H7 (cell line): ENCODE measurements at regions not wholly inside any gene's neighbourhood (a gene's known extent, or its start where the extent isn't known, plus 50 kb on each side); places are given as distances from the start of the nearest gene placed in this dataset.

Source experiments
- DNase-seq: peaks from one replicate; pipeline ENCODE4 v3.0.0; 2012
- H3K27me3 ChIP-seq: 2 replicates; pipeline ENCODE4 v1.6.0; 2011; ENCODE audit warnings: mild to moderate bottlenecking, low read length; ENCODE audit not compliant: control insufficient read depth, insufficient read depth
- H3K36me3 ChIP-seq: replicated peaks from 2 replicates; pipeline ENCODE4 v1.5.1; 2011; ENCODE audit warnings: low read length; ENCODE audit not compliant: control insufficient read depth, insufficient read depth
- H3K4me3 ChIP-seq: 2 replicates; pipeline ENCODE4 v1.5.1; 2011; ENCODE audit warnings: low read depth, mild to moderate bottlenecking, control low read depth, low read length, moderate library complexity; ENCODE audit not compliant: insufficient read depth

GRCh38 chr22:22422629-22423112 is 85.9 kb downstream of the ZNF280B start:
- H3K27me3 ChIP-seq: peaks cover 95% of the 10 kb centered on the region

GRCh38 chr22:22423681-22424080 is 84.9 kb downstream of the ZNF280B start:
- H3K27me3 ChIP-seq: peaks cover 96% of the 10 kb centered on the region
- no peaks in the 10 kb centered on the region for H3K36me3 ChIP-seq
- no peak overlapping the region for H3K4me3 ChIP-seq
- no peak for DNase-seq

More at GRCh38 chr22:22422629-22423112, 85.9 kb downstream of the ZNF280B start:
- DNase-seq: peak; percentile 63
- Histone ChIP-seq H3K36me3 (no peaks in the 10 kb centered on the region), H3K4me3 (no peak overlapping the region)

- H3K27me3 ChIP-seq: peaks cover 96% of the 10 kb centered on the region
- H3K36me3 ChIP-seq: no peaks in the 10 kb centered on the region
- H3K4me3 ChIP-seq: no peak overlapping the region
- DNase-seq: no peak
Measured at GRCh38 chr22:22424210-22424800, 84.2 kb downstream of the ZNF280B start.

- H3K27me3 ChIP-seq: peaks cover 96% of the 10 kb centered on the region
- DNase-seq: no peak
- H3K36me3 ChIP-seq: no peaks in the 10 kb centered on the region
- H3K4me3 ChIP-seq: no peak overlapping the region
Measured at GRCh38 chr22:22424956-22425355, 83.6 kb downstream of the ZNF280B start.

GRCh38 chr22:22425356-22425755 is 83.2 kb downstream of the ZNF280B start:
- Histone ChIP-seq H3K4me3 (no peak overlapping the region), H3K36me3 (no peaks in the 10 kb centered on the region), H3K27me3 (peaks cover 96% of the 10 kb centered on the region)
- DNase-seq: no peak

GRCh38 chr22:22425783-22426624 is 82.5 kb downstream of the ZNF280B start:
- Histone ChIP-seq H3K27me3 (peaks cover 96% of the 10 kb centered on the region), H3K36me3 (no peaks in the 10 kb centered on the region), H3K4me3 (no peak overlapping the region)
- no peak for DNase-seq

- Histone ChIP-seq H3K4me3 (no peak overlapping the region), H3K27me3 (peaks cover 94% of the 10 kb centered on the region), H3K36me3 (no peaks in the 10 kb centered on the region)
- no peak for DNase-seq
Measured at GRCh38 chr22:22427542-22428065, 80.9 kb downstream of the ZNF280B start.

- Histone ChIP-seq H3K4me3 (no peak overlapping the region), H3K36me3 (no peaks in the 10 kb centered on the region), H3K27me3 (peaks cover 92% of the 10 kb centered on the region)
- no peak for DNase-seq
Measured at GRCh38 chr22:22428222-22429098, 80.1 kb downstream of the ZNF280B start.

GRCh38 chr22:22429369-22430108 is 79.0 kb downstream of the ZNF280B start:
- no peak for DNase-seq
- H3K4me3 ChIP-seq: no peak overlapping the region
- H3K27me3 ChIP-seq: peaks cover 93% of the 10 kb centered on the region
- no peaks in the 10 kb centered on the region for H3K36me3 ChIP-seq

- DNase-seq: no peak
- H3K4me3 ChIP-seq: no peak overlapping the region
- H3K36me3 ChIP-seq: no peaks in the 10 kb centered on the region
- peaks cover 90% of the 10 kb centered on the region for H3K27me3 ChIP-seq
Measured at GRCh38 chr22:22430111-22430820, 78.3 kb downstream of the ZNF280B start.

GRCh38 chr22:22431271-22432220 is 77.0 kb downstream of the ZNF280B start:
- H3K27me3 ChIP-seq: peaks cover 88% of the 10 kb centered on the region
- H3K36me3 ChIP-seq: no peaks in the 10 kb centered on the region
- DNase-seq: peak; percentile 84
- no peak overlapping the region for H3K4me3 ChIP-seq

- peaks cover 86% of the 10 kb centered on the region for H3K27me3 ChIP-seq
- DNase-seq: no peak
- H3K4me3 ChIP-seq: no peak overlapping the region
- no peaks in the 10 kb centered on the region for H3K36me3 ChIP-seq
Measured at GRCh38 chr22:22432479-22432878, 76.1 kb downstream of the ZNF280B start.
